NCI-H1417 treated with DMSO at 0.1 percent for 48 hours (cell line): ENCODE measurements at regions not wholly inside any gene's neighbourhood (a gene's known extent, or its start where the extent isn't known, plus 50 kb on each side); places are given as distances from the start of the nearest gene placed in this dataset.

ENCODE experiments used
- DNase-seq: peaks from one replicate; lab custom pipeline; 2025; lab: John Stamatoyannopoulos, UW

GRCh38 chr6:25012657-25013056, 76.9 kb upstream of the RIPOR2 start:
- DNase-seq = no peak

GRCh38 chr6:25013246-25013645, 77.5 kb upstream of the RIPOR2 start:
- DNase-seq = no peak

- DNase-seq = no peak
Observed at GRCh38 chr6:25014369-25014768, 78.6 kb upstream of the RIPOR2 start.

GRCh38 chr6:25014791-25015560, 79.2 kb upstream of the RIPOR2 start:
- no peak for DNase-seq

GRCh38 chr6:25016014-25016720, 80.4 kb upstream of the RIPOR2 start:
- DNase-seq = no peak

- no peak for DNase-seq
Observed at GRCh38 chr6:25017486-25017885, 81.7 kb upstream of the RIPOR2 start.

GRCh38 chr6:25017932-25018567, 82.3 kb upstream of the RIPOR2 start:
- DNase-seq = no peak

GRCh38 chr6:25018568-25018954, 82.8 kb upstream of the RIPOR2 start:
- DNase-seq = no peak

GRCh38 chr6:25022140-25022553, 86.4 kb upstream of the RIPOR2 start:
- no peak for DNase-seq

- DNase-seq = no peak
Observed at GRCh38 chr6:25023781-25024180, 88.0 kb upstream of the RIPOR2 start.

GRCh38 chr6:25024821-25025220, 89.1 kb upstream of the RIPOR2 start:
- no peak for DNase-seq

GRCh38 chr6:25025248-25025918, 89.6 kb upstream of the RIPOR2 start:
- no peak for DNase-seq

GRCh38 chr6:25025919-25026301, 90.2 kb upstream of the RIPOR2 start:
- DNase-seq = no peak

- peak; percentile 34 for DNase-seq
Observed at GRCh38 chr6:25026723-25027122, 91.0 kb upstream of the RIPOR2 start.

- no peak for DNase-seq
Observed at GRCh38 chr6:25027221-25027916, 91.6 kb upstream of the RIPOR2 start.

GRCh38 chr6:25028328-25028727, 92.6 kb upstream of the RIPOR2 start:
- no peak for DNase-seq

- no peak for DNase-seq
Observed at GRCh38 chr6:25032934-25033333, 97.2 kb upstream of the RIPOR2 start.

GRCh38 chr6:25034431-25034921, 98.7 kb upstream of the RIPOR2 start:
- DNase-seq = no peak

GRCh38 chr6:25035174-25035511, 99.4 kb upstream of the RIPOR2 start:
- DNase-seq = no peak

- DNase-seq = no peak
Observed at GRCh38 chr6:25035512-25036435, 100.0 kb upstream of the RIPOR2 start.

GRCh38 chr6:25036461-25036860, 100.7 kb upstream of the RIPOR2 start:
- no peak for DNase-seq
